ENCODE measurements at regions not wholly inside any gene's neighbourhood (a gene's known extent, or its start where the extent isn't known, plus 50 kb on each side); places are given as distances from the start of the nearest gene placed in this dataset.
"Not testable (repeated sequence)": the region's sequence is repeated elsewhere in the genome, so short reads cannot be mapped to it uniquely, and the experiment has no call there.

- Histone ChIP-seq H2AFZ (no peak overlapping the region), H4K20me1 (ENCODE audit: insufficient read depth) (no peaks in the 10 kb centered on the region), H3K79me2 (ENCODE audit: insufficient read depth) (no peaks in the 10 kb centered on the region), H3K4me3 (no peak overlapping the region), H3K27ac (no peak overlapping the region), H3K36me3 (ENCODE audit: low read depth) (no peaks in the 10 kb centered on the region), H3K9ac (no peak overlapping the region), H3F3A (ENCODE audit: insufficient read depth) (peaks cover 11% of the 10 kb centered on the region; the same call in 1 of the 2 replicates), H3K27me3 (replicated peaks; ENCODE audit: insufficient read depth) (no peaks in the 10 kb centered on the region), H3K4me2 (ENCODE audit: unreplicated experiment) (no peak overlapping the region), H3K9me2 (ENCODE audit: insufficient read depth) (no peaks in the 10 kb centered on the region), H3K4me1 (ENCODE audit: insufficient read depth) (peaks cover 11% of the 10 kb centered on the region; the same call in 1 of the 2 replicates), H3K9me3 (ENCODE audit: low read depth) (no peaks in the 10 kb centered on the region)
- DNase-seq: no peak
- TF ChIP-seq EZH2phosphoT487 (IDR thresholded peaks at IDR 0.05; ENCODE audit: insufficient read depth, low read depth): no peak
- no peak for TF ChIP-seq EZH2 (IDR thresholded peaks at IDR 0.05; ENCODE audit: insufficient read depth, poor library complexity, severe bottlenecking)
- in situ Hi-C loops (cut with MboI): no loop called here
- WGBS, 2 experiments (ENCODE audit: low coverage in 1 of 2, low lambda C conversion rate in 2 of 2, missing lambda C conversion rate in 2 of 2): 94 to 96% methylated on average over 17 of the region's 17 CpGs
These were observed 98.1 kb downstream of the RTP5 start for GRCh38 chr2:241967467-241968144.

DNA sequence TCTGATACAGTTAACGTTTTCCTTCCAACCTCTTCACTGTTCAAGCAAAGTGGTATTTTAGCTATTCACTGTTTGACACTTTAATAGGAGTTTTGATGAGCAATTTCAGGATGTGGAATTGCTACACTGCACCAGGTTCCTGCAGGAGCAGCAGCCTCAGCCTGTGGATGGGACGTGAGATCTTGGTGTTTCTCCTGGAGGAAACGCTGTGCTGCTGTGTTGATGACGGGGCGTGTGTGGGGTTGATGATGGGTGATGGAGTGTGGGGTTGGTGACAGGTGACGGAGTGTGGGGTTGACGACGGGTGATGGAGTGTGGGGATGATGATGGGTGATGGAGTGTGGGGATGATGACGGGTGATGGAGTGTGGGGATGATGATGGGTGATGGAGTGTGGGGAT lies 98.9 kb downstream of the RTP5 start:
- Histone ChIP-seq H3K9me3 (ENCODE audit: low read depth) (no peaks in the 10 kb centered on the region), H3K4me3 (no peak overlapping the region), H3K4me2 (ENCODE audit: unreplicated experiment) (no peak overlapping the region), H3F3A (ENCODE audit: insufficient read depth) (peaks cover 11% of the 10 kb centered on the region; the same call in 1 of the 2 replicates), H4K20me1 (ENCODE audit: insufficient read depth) (no peaks in the 10 kb centered on the region), H3K9ac (no peak overlapping the region), H3K36me3 (ENCODE audit: low read depth) (no peaks in the 10 kb centered on the region), H2AFZ (no peak overlapping the region), H3K79me2 (ENCODE audit: insufficient read depth) (no peaks in the 10 kb centered on the region), H3K27me3 (replicated peaks; ENCODE audit: insufficient read depth) (no peaks in the 10 kb centered on the region), H3K27ac (no peak overlapping the region), H3K9me2 (ENCODE audit: insufficient read depth) (no peaks in the 10 kb centered on the region), H3K4me1 (ENCODE audit: insufficient read depth) (peaks cover 11% of the 10 kb centered on the region; the same call in 1 of the 2 replicates)
- in situ Hi-C loops (cut with MboI): no loop called here
- WGBS, 2 experiments (ENCODE audit: low coverage in 1 of 2, low lambda C conversion rate in 2 of 2, missing lambda C conversion rate in 2 of 2): 88 to 94% methylated on average over 9 of the region's 9 CpGs
- TF ChIP-seq EZH2phosphoT487 (IDR thresholded peaks at IDR 0.05; ENCODE audit: insufficient read depth, low read depth) (no peak), EZH2 (IDR thresholded peaks at IDR 0.05; ENCODE audit: insufficient read depth, poor library complexity, severe bottlenecking) (no peak)
- no peak for DNase-seq

- H3K9me2 ChIP-seq (ENCODE audit: insufficient read depth); H3K27me3 ChIP-seq (replicated peaks; ENCODE audit: insufficient read depth); in situ Hi-C loops (cut with MboI); H3K4me2 ChIP-seq (ENCODE audit: unreplicated experiment); H3K9ac ChIP-seq; H3K9me3 ChIP-seq (ENCODE audit: low read depth); H2AFZ ChIP-seq; H4K20me1 ChIP-seq (ENCODE audit: insufficient read depth); DNase-seq; H3K4me3 ChIP-seq; H3K79me2 ChIP-seq (ENCODE audit: insufficient read depth); H3K36me3 ChIP-seq (ENCODE audit: low read depth); H3K27ac ChIP-seq: not testable (repeated sequence)
- Histone ChIP-seq H3F3A (ENCODE audit: insufficient read depth) (peaks cover 11% of the 10 kb centered on the region; the same call in 1 of the 2 replicates), H3K4me1 (ENCODE audit: insufficient read depth) (peaks cover 11% of the 10 kb centered on the region; the same call in 1 of the 2 replicates)
- WGBS, 2 experiments (ENCODE audit: low coverage in 1 of 2, low lambda C conversion rate in 2 of 2, missing lambda C conversion rate in 2 of 2): 86% methylated on average over 6 of the region's 6 CpGs; no CpG with 5 or more reads in 1 of the 2 experiments
These were observed 99.7 kb downstream of the RTP5 start for GRCh38 chr2:241969182-241969581.

DNA sequence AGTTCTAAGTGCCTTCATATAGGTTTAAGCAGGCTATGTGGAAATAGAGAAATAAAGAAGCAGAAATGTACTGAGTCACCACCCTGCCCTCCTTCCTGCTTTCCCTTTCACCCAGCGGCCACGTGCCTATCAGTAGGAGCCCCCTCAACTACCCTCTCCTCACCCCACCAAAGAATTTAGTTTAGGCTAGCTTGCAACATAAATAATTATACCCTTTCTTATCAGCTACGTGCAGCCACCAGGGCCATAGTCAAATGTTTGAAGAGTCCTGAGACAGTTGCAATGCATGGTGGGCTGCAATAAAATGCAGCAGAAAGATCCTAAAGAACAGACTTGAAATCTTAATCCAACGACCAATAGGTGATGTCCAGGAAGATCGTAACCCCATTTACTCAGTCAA lies 101.2 kb downstream of the RTP5 start:
- Histone ChIP-seq H2AFZ (no peak overlapping the region), H3K79me2 (ENCODE audit: insufficient read depth) (no peaks in the 10 kb centered on the region), H3K9me2 (ENCODE audit: insufficient read depth) (no peaks in the 10 kb centered on the region), H3K4me1 (ENCODE audit: insufficient read depth) (peaks cover 5% of the 10 kb centered on the region; the same call in 1 of the 2 replicates), H3K9me3 (ENCODE audit: low read depth) (no peaks in the 10 kb centered on the region), H3K36me3 (ENCODE audit: low read depth) (no peaks in the 10 kb centered on the region), H4K20me1 (ENCODE audit: insufficient read depth) (no peaks in the 10 kb centered on the region), H3K27ac (no peak overlapping the region), H3K4me3 (no peak overlapping the region), H3K9ac (no peak overlapping the region), H3K27me3 (replicated peaks; ENCODE audit: insufficient read depth) (0 out of 2 replicates have a peak, but pooled peaks cover 3% of the 10 kb centered on the region), H3K4me2 (ENCODE audit: unreplicated experiment) (no peak overlapping the region), H3F3A (ENCODE audit: insufficient read depth) (peaks cover 5% of the 10 kb centered on the region; the same call in 1 of the 2 replicates)
- TF ChIP-seq EZH2phosphoT487 (IDR thresholded peaks at IDR 0.05; ENCODE audit: insufficient read depth, low read depth): no peak
- TF ChIP-seq EZH2 (IDR thresholded peaks at IDR 0.05; ENCODE audit: insufficient read depth, poor library complexity, severe bottlenecking): no peak
- in situ Hi-C loops (cut with MboI): no loop called here
- WGBS, 2 experiments (ENCODE audit: low coverage in 1 of 2, low lambda C conversion rate in 2 of 2, missing lambda C conversion rate in 2 of 2): 46 to 55% methylated on average over 5 of the region's 5 CpGs
- DNase-seq: no peak

Data from GM23248 (cell line).